AG09309 (cell line): ENCODE measurements at regions not wholly inside any gene's neighbourhood (a gene's known extent, or its start where the extent isn't known, plus 50 kb on each side); places are given as distances from the start of the nearest gene placed in this dataset.

Experiments used
- DNase-seq: peaks from one replicate; pipeline ENCODE4 v3.0.0-alpha.2; 2010; ENCODE audit warnings: low read depth
- H3K4me3 ChIP-seq: 2 replicates; pipeline ENCODE4 v1.5.1; 2011; ENCODE audit warnings: mild to moderate bottlenecking, low read depth, low read length, moderate library complexity; ENCODE audit not compliant: control insufficient read depth
- TF ChIP-seq, protein P1 (sequence below): IDR thresholded peaks from 2 replicates; pipeline ENCODE4 v1.5.1; 2011; ENCODE audit warnings: mild to moderate bottlenecking, low read depth, low read length, inconsistent platforms; ENCODE audit not compliant: insufficient read depth, control insufficient read depth; ENCODE audit errors: missing control alignments

- H3K4me3 ChIP-seq: no peak overlapping the region
- TF ChIP-seq, protein P1, sequence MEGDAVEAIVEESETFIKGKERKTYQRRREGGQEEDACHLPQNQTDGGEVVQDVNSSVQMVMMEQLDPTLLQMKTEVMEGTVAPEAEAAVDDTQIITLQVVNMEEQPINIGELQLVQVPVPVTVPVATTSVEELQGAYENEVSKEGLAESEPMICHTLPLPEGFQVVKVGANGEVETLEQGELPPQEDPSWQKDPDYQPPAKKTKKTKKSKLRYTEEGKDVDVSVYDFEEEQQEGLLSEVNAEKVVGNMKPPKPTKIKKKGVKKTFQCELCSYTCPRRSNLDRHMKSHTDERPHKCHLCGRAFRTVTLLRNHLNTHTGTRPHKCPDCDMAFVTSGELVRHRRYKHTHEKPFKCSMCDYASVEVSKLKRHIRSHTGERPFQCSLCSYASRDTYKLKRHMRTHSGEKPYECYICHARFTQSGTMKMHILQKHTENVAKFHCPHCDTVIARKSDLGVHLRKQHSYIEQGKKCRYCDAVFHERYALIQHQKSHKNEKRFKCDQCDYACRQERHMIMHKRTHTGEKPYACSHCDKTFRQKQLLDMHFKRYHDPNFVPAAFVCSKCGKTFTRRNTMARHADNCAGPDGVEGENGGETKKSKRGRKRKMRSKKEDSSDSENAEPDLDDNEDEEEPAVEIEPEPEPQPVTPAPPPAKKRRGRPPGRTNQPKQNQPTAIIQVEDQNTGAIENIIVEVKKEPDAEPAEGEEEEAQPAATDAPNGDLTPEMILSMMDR: no peak
- no peak for DNase-seq
These were observed 189.1 kb downstream of the HRH4 start for GRCh38 chr18:24649571-24649970.

- TF ChIP-seq, protein P1: no peak
- DNase-seq: no peak
- H3K4me3 ChIP-seq: no peak overlapping the region
These were observed 191.0 kb downstream of the HRH4 start for GRCh38 chr18:24651434-24651833.

GRCh38 chr18:24656050-24656449, 195.6 kb downstream of the HRH4 start:
- no peak for DNase-seq
- TF ChIP-seq, protein P1: no peak

GRCh38 chr18:24656551-24657443, 196.4 kb downstream of the HRH4 start:
- TF ChIP-seq, protein P1: no peak
- DNase-seq: no peak
- no peak overlapping the region for H3K4me3 ChIP-seq

More at GRCh38 chr18:24656050-24656449, 195.6 kb downstream of the HRH4 start:
- no peak overlapping the region for H3K4me3 ChIP-seq

GRCh38 chr18:24657444-24657842, 197.0 kb downstream of the HRH4 start:
- TF ChIP-seq, protein P1: no peak
- no peak for DNase-seq
- H3K4me3 ChIP-seq: no peak overlapping the region

DNA sequence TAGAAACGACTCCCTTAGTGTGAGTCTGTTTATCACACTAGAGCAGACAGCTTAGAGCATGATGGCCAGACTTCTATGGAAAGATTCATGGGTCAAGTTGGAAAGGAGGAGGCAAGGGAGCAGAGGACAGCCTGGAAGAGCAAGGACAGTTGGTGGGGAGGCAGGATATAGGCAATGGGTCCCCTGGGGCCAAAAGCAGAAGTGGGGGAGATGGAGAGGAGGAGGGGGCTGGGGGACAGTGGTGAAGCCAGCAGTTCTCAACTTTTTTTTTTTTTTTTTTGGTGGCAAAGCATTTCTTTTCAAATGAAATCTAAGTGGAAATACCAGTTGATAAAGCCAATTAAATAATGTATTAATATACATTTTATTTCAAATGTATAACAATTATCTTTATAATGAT, 197.9 kb downstream of the HRH4 start:
- no peak for DNase-seq
- TF ChIP-seq, protein P1: no peak
- no peak overlapping the region for H3K4me3 ChIP-seq
